SHP77 treated with DMSO at 0.1 percent for 48 hours (cell line): ENCODE measurements at regions not wholly inside any gene's neighbourhood (a gene's known extent, or its start where the extent isn't known, plus 50 kb on each side); places are given as distances from the start of the nearest gene placed in this dataset.
"Not testable (repeated sequence)": the region's sequence is repeated elsewhere in the genome, so short reads cannot be mapped to it uniquely, and the experiment has no call there.

Experiments used
- DNase-seq: peaks from one replicate; lab custom pipeline; 2025; lab: John Stamatoyannopoulos, UW

DNA sequence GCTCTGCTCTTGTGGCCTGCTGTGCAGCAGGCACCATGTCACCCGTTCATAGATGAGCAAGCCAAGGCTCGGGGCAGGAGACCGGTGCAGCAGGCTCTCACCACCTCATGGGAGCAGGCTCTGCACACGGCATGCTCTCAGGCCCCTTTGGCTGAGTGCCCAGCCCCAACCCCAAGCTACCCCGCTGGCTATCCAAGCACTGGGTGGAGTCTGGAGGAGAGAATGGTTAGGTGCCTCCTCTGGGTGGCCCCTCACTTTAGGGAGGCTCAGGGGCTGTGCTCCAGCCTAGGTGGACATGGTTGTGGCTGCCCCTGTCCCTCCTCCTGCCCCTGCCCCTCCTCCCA is 199.9 kb downstream of the IGLL1 start:
- no peak for DNase-seq

- DNase-seq, result not testable (repeated sequence)
These were observed 199.4 kb downstream of the BCR start for GRCh38 chr22:23379540-23380229.

DNA sequence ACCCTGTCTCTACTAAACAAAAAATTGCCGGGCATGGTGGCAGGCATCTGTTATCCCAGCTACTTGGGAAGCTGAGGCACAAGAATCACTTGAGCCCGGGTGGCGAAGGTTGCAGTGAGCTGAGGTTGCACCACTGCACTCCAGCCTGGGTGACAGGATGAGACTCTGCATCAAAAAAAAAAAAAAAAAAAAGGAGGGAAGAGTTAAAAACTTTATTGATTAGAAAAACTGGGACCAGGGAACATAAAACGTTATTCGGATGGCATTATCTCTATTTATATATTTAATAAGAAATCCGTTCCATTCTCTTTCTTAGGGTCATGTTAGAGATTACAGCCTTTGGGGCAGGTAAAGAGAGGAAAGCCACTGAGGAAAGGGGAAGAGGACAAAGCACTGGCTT is 197.5 kb downstream of the BCR start:
- DNase-seq, result no peak

DNA sequence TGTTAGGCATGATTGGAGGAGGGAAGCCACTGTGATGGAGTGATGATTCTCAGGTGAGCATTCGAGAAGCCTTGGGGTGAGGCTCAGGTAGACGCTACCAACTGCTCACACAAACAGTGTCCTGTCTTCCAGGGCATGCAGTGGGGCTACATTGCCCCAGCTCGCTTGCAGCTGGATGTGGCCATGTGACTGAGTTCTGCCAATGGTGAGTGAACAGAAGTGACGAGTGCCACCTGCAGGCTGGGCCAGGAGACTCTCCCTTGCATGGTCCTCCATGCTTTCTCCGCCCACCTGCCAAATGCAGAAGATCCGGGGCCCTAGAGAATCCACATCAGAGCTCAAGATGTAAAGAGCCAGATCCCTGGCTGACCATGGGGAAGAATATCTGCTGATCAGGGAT is 195.9 kb downstream of the BCR start:
- DNase-seq, result peak; percentile 5

DNA sequence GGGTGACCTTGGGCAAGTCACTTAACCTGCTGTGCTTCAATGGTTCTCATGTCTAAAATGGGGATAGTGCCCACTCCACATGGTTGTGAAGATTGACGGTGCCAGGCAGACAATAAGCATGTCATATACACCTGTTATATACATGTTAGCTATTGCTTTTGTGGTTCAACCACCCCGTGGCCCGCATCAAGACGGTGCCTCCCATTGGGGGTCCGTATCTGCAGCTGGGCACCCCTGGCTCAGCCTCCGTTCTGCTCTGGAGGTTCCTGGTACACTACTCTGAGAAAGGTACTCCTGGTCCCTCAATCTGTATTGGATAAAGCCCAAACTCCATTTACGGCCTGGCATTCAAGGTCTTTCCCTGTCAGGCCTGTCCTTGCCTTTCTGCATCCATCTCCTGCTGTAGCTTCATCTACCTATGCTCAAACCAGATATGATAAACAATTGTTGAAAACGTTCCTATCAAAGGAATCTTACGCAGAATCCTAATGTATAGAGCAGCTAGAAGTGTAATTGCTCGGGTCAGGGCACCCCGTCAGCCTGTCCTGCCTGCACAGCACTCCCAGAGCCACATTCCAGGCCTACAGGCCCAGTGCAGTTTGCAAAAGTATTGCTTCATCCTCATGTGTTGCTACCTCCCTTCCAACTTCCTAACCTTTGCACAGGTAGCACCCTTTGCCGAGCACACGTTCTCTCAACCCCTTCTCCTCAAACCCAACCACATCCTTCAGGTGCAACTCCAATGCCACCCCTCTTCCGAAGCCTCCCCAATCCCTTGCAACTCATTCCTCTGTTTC is 194.9 kb downstream of the BCR start:
- DNase-seq, result no peak

GRCh38 chr22:23373601-23374000 is 193.3 kb downstream of the BCR start:
- DNase-seq, result no peak

DNA sequence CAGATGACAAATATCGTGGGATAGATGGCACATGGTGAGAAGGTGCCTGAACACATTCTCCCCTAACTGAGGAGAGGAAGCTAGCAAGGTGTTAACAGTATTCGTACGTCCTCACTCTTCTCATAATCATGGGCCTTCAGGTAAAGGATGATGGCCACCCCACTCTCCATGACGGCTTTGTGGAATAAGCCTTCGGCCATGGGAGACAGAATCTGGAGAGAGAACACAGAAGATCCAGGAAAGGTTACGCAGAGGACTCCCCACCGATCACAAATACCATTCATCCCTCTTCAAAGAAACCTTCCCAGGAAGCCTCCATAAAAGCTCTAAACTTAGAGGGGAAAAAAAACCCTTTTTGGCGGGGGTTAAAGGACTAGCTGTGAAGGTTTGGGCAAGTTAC is 189.9 kb downstream of the BCR start:
- no peak for DNase-seq

DNA sequence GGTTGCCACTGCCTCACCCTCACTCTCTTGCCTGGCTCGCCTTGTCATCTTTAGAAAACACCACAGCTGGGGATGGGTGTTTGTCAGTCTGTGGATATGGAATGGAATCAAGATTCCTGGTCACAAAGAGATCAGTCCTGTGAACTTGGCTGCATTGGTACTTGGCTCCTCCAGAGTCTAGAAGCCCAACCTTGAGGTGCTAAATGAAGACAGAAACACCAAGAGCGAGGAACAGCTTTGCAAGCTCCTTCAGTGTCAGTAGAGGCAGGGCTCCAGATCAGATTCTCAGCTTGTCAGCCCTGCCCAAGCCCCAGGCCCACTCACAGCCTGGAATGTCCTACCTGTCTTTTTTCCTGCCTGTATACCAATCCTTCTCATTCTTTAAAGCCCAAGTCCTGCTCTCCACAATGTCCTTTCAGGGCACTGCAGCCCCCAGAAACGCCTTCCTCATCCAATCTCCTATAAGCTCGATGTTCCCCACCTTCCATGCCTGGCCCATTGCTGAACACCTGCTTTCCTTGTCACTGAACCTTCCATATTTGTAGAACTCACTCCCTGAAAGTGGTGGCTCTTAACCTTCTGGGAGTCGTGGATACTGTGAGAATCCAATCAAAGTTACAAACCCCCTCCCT is 188.9 kb downstream of the BCR start:
- no peak for DNase-seq
